ENCODE measurements at regions not wholly inside any gene's neighbourhood (a gene's known extent, or its start where the extent isn't known, plus 50 kb on each side); places are given as distances from the start of the nearest gene placed in this dataset.

DNA sequence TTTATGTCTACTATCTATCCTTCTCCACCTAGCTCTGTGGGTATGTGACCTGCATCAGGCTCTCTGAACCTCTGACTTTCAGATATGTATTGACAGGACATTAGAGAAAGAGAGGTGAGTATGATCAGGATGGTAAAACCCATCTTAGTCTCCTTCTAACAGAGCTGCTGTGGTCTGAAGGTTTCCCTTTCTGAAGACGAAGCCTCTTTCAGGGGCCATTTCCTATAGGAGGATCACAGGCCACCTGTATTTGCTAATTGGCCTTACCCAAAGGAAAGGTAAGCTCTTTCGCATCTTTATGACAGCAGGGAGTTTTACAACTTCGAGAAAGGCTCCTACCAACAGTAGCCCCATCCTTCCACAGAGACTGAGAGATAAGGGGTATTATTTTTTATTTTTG is 442.9 kb downstream of the KCNJ3 start:
- no peaks in the 10 kb centered on the region for H3K36me3 Mint-ChIP-seq (ENCODE audit: insufficient read depth, unreplicated experiment)
- no peak for DNase-seq (ENCODE audit: unreplicated experiment)
- ChIA-PET CTCF (interaction anchor here (0.6 kb wide), 1 partner anchor 90 kb away, joined by 3 read pairs; no protein-coding TSS in a partner anchor), POLR2A (no interaction called here)
- H3K4me3 Mint-ChIP-seq (ENCODE audit: unreplicated experiment), result no peak overlapping the region
- no peak overlapping the region for H3K27ac Mint-ChIP-seq (ENCODE audit: low read depth, unreplicated experiment)
- TF ChIP-seq, protein P1, sequence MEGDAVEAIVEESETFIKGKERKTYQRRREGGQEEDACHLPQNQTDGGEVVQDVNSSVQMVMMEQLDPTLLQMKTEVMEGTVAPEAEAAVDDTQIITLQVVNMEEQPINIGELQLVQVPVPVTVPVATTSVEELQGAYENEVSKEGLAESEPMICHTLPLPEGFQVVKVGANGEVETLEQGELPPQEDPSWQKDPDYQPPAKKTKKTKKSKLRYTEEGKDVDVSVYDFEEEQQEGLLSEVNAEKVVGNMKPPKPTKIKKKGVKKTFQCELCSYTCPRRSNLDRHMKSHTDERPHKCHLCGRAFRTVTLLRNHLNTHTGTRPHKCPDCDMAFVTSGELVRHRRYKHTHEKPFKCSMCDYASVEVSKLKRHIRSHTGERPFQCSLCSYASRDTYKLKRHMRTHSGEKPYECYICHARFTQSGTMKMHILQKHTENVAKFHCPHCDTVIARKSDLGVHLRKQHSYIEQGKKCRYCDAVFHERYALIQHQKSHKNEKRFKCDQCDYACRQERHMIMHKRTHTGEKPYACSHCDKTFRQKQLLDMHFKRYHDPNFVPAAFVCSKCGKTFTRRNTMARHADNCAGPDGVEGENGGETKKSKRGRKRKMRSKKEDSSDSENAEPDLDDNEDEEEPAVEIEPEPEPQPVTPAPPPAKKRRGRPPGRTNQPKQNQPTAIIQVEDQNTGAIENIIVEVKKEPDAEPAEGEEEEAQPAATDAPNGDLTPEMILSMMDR (IDR thresholded peaks at IDR 0.05; ENCODE audit: unreplicated experiment), result no peak
- intact Hi-C loops (cut with micrococcal nuclease), result no loop called here
- peaks cover 45% of the 10 kb centered on the region for H3K27me3 Mint-ChIP-seq (ENCODE audit: insufficient read depth, unreplicated experiment)
- no peaks in the 10 kb centered on the region for H3K4me1 Mint-ChIP-seq (ENCODE audit: insufficient read depth, unreplicated experiment)
- H3K9me3 Mint-ChIP-seq (ENCODE audit: unreplicated experiment), result no peaks in the 10 kb centered on the region
- BruUV-seq (replicated peaks), result no TSS peak

DNA sequence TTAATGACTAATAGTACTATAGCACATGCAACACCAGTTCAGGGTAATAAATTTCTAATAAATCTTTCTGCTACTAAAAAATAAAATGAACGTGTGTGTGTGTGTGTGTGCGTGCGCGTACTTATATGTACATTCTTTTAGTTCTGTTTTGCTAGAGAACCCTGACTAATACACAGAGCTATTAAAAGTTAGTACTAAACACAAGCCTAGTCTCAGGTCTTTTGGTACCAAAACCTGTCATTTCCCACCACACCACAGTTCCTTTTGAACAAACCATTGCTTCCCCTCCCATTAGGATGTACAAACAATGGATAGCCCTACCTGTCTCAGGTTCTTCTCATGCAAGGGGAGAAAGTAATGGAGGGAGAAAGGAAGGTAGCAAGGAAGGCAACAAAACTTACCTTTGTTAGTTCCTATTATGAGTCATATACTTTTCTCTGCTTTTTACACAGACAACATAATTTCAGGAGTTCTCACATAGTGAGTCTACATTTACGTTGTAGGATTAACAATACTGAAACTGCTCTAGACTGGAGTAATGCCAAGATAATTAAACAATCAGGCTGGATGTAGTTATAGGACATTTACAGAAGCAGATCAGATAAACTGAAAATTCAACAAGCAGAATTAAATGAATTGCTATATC is 427.2 kb downstream of the KCNJ3 start:
- ChIA-PET CTCF (no interaction called here), POLR2A (no interaction called here)
- peaks cover 49% of the 10 kb centered on the region for H3K27me3 Mint-ChIP-seq (ENCODE audit: insufficient read depth, unreplicated experiment)
- no TSS peak for BruUV-seq (replicated peaks)
- no peak for DNase-seq (ENCODE audit: unreplicated experiment)
- no peaks in the 10 kb centered on the region for H3K36me3 Mint-ChIP-seq (ENCODE audit: insufficient read depth, unreplicated experiment)
- H3K9me3 Mint-ChIP-seq (ENCODE audit: unreplicated experiment), result no peaks in the 10 kb centered on the region
- TF ChIP-seq, protein P1 (IDR thresholded peaks at IDR 0.05; ENCODE audit: unreplicated experiment), result no peak
- intact Hi-C loops (cut with micrococcal nuclease), result no loop called here
- H3K4me1 Mint-ChIP-seq (ENCODE audit: insufficient read depth, unreplicated experiment), result no peaks in the 10 kb centered on the region
- no peak overlapping the region for H3K27ac Mint-ChIP-seq (ENCODE audit: low read depth, unreplicated experiment)
- H3K4me3 Mint-ChIP-seq (ENCODE audit: unreplicated experiment), result no peak overlapping the region

DNA sequence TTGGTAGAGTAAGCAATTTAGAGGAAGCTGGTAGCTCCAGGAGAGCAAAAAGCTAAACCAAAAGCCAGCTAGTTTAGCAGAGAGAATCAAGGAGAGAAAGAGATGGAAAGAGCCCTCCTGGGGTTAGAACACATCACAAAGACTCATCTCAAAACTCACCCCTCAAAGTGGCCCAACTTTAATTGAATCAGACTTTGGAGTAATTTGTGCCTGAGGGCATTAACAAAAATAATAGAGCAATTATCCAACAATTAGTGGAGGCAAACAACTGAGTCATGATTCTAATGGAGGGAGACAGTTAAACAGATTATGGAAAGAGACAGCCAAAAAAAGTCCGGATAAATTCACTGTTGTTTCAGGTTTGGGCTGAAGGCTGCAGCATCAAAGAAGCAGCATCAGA is 417.4 kb downstream of the KCNJ3 start:
- Mint-ChIP-seq H3K9me3 (ENCODE audit: unreplicated experiment) (no peaks in the 10 kb centered on the region), H3K27me3 (ENCODE audit: insufficient read depth, unreplicated experiment) (no peaks in the 10 kb centered on the region), H3K36me3 (ENCODE audit: insufficient read depth, unreplicated experiment) (no peaks in the 10 kb centered on the region), H3K4me1 (ENCODE audit: insufficient read depth, unreplicated experiment) (no peaks in the 10 kb centered on the region), H3K27ac (ENCODE audit: low read depth, unreplicated experiment) (no peak overlapping the region), H3K4me3 (ENCODE audit: unreplicated experiment) (no peak overlapping the region)
- ChIA-PET POLR2A (no interaction called here), CTCF (no interaction called here)
- BruUV-seq (replicated peaks), result no TSS peak
- intact Hi-C loops (cut with micrococcal nuclease), result no loop called here
- no peak for DNase-seq (ENCODE audit: unreplicated experiment)
- TF ChIP-seq, protein P1 (IDR thresholded peaks at IDR 0.05; ENCODE audit: unreplicated experiment), result no peak

DNA sequence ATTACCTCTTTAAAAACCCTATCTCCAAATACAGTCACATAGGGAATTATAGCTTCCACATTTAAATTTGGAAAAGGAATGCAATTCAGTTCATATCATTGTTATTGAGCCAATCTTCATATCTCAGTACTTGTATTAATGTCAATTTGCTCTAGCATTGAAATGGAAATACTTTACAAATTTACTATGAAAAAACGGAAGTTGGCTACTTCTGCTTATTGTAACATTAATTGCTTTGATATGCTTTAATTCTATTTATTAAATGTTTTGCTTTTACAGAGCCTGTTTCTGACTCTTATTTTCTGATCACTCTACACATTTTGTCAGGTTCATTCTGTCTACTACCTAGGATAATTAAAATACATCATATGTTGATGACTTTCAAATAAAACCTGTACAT is 412.6 kb downstream of the KCNJ3 start:
- Mint-ChIP-seq H3K27me3 (ENCODE audit: insufficient read depth, unreplicated experiment) (no peaks in the 10 kb centered on the region), H3K36me3 (ENCODE audit: insufficient read depth, unreplicated experiment) (no peaks in the 10 kb centered on the region), H3K9me3 (ENCODE audit: unreplicated experiment) (no peaks in the 10 kb centered on the region), H3K4me3 (ENCODE audit: unreplicated experiment) (no peak overlapping the region), H3K27ac (ENCODE audit: low read depth, unreplicated experiment) (no peak overlapping the region), H3K4me1 (ENCODE audit: insufficient read depth, unreplicated experiment) (no peaks in the 10 kb centered on the region)
- POLR2A ChIA-PET, result no interaction called here
- BruUV-seq (replicated peaks), result no TSS peak
- no peak for DNase-seq (ENCODE audit: unreplicated experiment)
- intact Hi-C loops (cut with micrococcal nuclease), result no loop called here
- TF ChIP-seq, protein P1 (IDR thresholded peaks at IDR 0.05; ENCODE audit: unreplicated experiment), result no peak
- CTCF ChIA-PET, result no interaction called here

Measured in MCF 10A (cell line).